ENCODE measurements at regions not wholly inside any gene's neighbourhood (a gene's known extent, or its start where the extent isn't known, plus 50 kb on each side); places are given as distances from the start of the nearest gene placed in this dataset.
"Not testable (repeated sequence)": the region's sequence is repeated elsewhere in the genome, so short reads cannot be mapped to it uniquely, and the experiment has no call there.

DNA sequence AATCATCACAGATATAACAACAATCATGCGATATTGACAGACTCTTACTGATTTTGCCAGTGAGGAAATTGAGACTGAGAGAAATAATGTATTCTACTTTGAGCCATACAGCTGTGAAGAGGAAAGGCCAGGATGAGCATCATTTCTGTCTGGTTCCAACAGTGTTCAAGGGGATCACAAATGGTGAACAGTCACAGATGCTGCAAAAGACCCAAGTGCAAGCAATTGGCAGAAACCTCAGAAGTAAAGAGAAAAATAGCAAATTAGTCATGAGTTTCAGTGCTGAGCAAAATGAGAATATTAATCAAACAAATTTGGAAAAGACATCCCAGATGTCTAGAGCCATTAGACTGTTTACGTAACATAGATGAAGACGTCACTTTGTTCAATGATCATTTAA lies 114.1 kb downstream of the RAB38 start:
- Histone ChIP-seq H3K9me3 (ENCODE audit: control insufficient read depth in 2 of 3, low read length in 3 of 3) (no peaks in the 10 kb centered on the region), H3K4me1 (ENCODE audit: control insufficient read depth in 2 of 2, insufficient read depth in 2 of 2, low read length in 2 of 2) (no peaks in the 10 kb centered on the region), H3K36me3 (ENCODE audit: control insufficient read depth in 2 of 3, insufficient read depth in 3 of 3, low read length in 3 of 3) (no peaks in the 10 kb centered on the region), H3K4me3 (ENCODE audit: low read length) (no peak overlapping the region), H3K27ac (ENCODE audit: low read depth, low read length) (no peak overlapping the region), H3K27me3 (ENCODE audit: control insufficient read depth in 2 of 2, insufficient read depth in 2 of 2, low read length in 2 of 2) (no peaks in the 10 kb centered on the region)
- H3K4me1 Mint-ChIP-seq: no peaks in the 10 kb centered on the region
- H3K27me3 Mint-ChIP-seq: peaks cover 6 to 16% (median 10%) of the 10 kb centered on the region in 5 donors
- H3K4me3 Mint-ChIP-seq: no peak overlapping the region
- no peak for ATAC-seq
- H3K36me3 Mint-ChIP-seq: no peaks in the 10 kb centered on the region
- CTCF ChIA-PET: no interaction called here
- no peak for DNase-seq
- H3K9me3 Mint-ChIP-seq: peaks cover 0 to 1% (median 0%) of the 10 kb centered on the region in 11 donors
- POLR2A ChIA-PET: no interaction called here
- no peak overlapping the region for H3K27ac Mint-ChIP-seq
- intact Hi-C loops (cut with micrococcal nuclease): no loop called here

DNA sequence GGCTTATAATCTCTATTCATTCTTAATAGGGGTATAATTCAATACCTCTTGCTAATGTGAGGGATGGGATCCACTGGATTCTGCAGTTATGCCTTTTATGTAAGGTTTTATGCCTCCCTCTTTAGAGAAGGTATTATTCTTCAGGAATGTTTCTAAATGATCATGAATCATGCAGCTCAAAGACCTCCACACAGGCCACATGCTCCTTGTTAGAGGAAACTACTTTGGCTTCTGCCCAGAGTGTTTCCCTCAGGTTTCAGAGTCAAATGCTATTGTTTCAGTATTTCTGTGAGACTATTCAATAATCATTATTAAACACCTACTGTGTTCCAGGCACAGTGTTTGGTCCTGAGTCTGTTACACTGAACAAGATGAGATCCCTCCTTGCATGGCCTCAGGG lies 115.9 kb downstream of the RAB38 start:
- CTCF ChIA-PET: no interaction called here
- no peak for ATAC-seq

DNA sequence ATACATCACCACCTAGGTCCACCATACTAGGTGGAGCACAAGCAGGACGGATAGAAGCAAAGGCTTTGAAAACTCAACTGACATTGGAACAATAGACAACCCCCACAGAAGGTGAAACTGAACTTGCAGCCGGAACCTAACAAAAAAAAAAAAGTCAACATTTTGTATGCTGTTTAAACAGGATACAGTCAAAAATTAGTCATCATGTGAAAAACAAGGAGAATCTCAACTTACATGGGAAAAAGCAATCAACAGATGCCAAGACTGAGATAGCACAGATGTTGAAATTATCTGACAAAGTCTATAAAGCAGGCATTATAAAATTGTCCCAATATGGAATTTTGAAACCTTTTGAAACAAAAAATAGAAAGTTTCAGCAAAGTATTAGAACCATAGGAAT lies 123.8 kb downstream of the RAB38 start:
- H3K4me3 ChIP-seq (ENCODE audit: low read length): no peak overlapping the region
- Mint-ChIP-seq H3K27ac (no peak overlapping the region), H3K9me3 (no peaks in the 10 kb centered on the region), H3K4me1 (no peaks in the 10 kb centered on the region), H3K4me3 (no peak overlapping the region), H3K27me3 (peaks cover 0 to 6% (median 0%) of the 10 kb centered on the region in 5 donors), H3K36me3 (no peaks in the 10 kb centered on the region)
- no peaks in the 10 kb centered on the region for H3K4me1 ChIP-seq (ENCODE audit: control insufficient read depth in 2 of 2, insufficient read depth in 2 of 2, low read length in 2 of 2)
- H3K9me3 ChIP-seq (ENCODE audit: control insufficient read depth in 2 of 3, low read length in 3 of 3): no peaks in the 10 kb centered on the region
- DNase-seq (no peak), ATAC-seq (no peak)
- no peaks in the 10 kb centered on the region for H3K27me3 ChIP-seq (ENCODE audit: control insufficient read depth in 2 of 2, insufficient read depth in 2 of 2, low read length in 2 of 2)
- intact Hi-C loops (cut with micrococcal nuclease): no loop called here
- no peak overlapping the region for H3K27ac ChIP-seq (ENCODE audit: low read depth, low read length)
- no peaks in the 10 kb centered on the region for H3K36me3 ChIP-seq (ENCODE audit: control insufficient read depth in 2 of 3, insufficient read depth in 3 of 3, low read length in 3 of 3)
- ChIA-PET CTCF (no interaction called here), POLR2A (interaction anchor here (0.6 kb wide), 1 partner anchor 1121 kb away, joined by 6 read pairs; no protein-coding TSS in a partner anchor)

More for the DNA sequence above, 115.9 kb downstream of the RAB38 start:
- no peaks in the 10 kb centered on the region for H3K36me3 ChIP-seq (ENCODE audit: control insufficient read depth in 2 of 3, insufficient read depth in 3 of 3, low read length in 3 of 3)
- DNase-seq: no peak
- no peak overlapping the region for H3K4me3 Mint-ChIP-seq
- intact Hi-C loops (cut with micrococcal nuclease): no loop called here
- no peaks in the 10 kb centered on the region for H3K36me3 Mint-ChIP-seq
- no peaks in the 10 kb centered on the region for H3K4me1 ChIP-seq (ENCODE audit: control insufficient read depth in 2 of 2, insufficient read depth in 2 of 2, low read length in 2 of 2)
- no peak overlapping the region for H3K27ac ChIP-seq (ENCODE audit: low read depth, low read length)
- no peaks in the 10 kb centered on the region for H3K9me3 ChIP-seq (ENCODE audit: control insufficient read depth in 2 of 3, low read length in 3 of 3)
- no peak overlapping the region for H3K4me3 ChIP-seq (ENCODE audit: low read length)
- no peaks in the 10 kb centered on the region for H3K27me3 ChIP-seq (ENCODE audit: control insufficient read depth in 2 of 2, insufficient read depth in 2 of 2, low read length in 2 of 2)
- peaks cover 0 to 1% (median 0%) of the 10 kb centered on the region in 11 donors for H3K9me3 Mint-ChIP-seq
- POLR2A ChIA-PET: no interaction called here
- no peaks in the 10 kb centered on the region for H3K4me1 Mint-ChIP-seq
- H3K27me3 Mint-ChIP-seq: peaks cover 6 to 16% (median 6%) of the 10 kb centered on the region in 5 donors
- H3K27ac Mint-ChIP-seq: no peak overlapping the region

DNA sequence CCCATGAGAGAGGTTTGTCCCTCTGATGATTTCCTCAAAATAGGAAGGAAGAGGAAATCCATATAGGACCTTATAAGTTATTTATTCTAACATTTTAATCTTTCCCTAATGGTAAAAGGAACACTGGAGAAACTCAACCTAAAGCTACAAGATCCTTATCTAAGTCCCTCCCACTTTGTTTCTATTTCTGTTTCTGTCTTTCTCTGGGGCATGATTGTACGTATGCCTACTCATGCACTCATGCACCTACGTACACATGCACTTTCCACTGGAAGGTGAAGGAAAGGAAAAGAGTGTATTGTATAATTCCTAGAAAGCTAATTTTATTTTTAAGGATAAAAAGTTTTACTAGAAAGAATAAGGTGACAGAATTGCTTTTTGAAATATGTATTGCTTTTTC lies 125.0 kb downstream of the RAB38 start:
- H3K4me3 ChIP-seq (ENCODE audit: low read length): no peak overlapping the region
- no peaks in the 10 kb centered on the region for H3K36me3 ChIP-seq (ENCODE audit: control insufficient read depth in 2 of 3, insufficient read depth in 3 of 3, low read length in 3 of 3)
- DNase-seq (no peak), ATAC-seq (no peak)
- H3K4me1 ChIP-seq (ENCODE audit: control insufficient read depth in 2 of 2, insufficient read depth in 2 of 2, low read length in 2 of 2): no peaks in the 10 kb centered on the region
- intact Hi-C loops (cut with micrococcal nuclease): no loop called here
- Mint-ChIP-seq H3K9me3 (no peaks in the 10 kb centered on the region), H3K27ac (no peak overlapping the region), H3K27me3 (peaks cover 0 to 6% (median 0%) of the 10 kb centered on the region in 5 donors), H3K4me1 (no peaks in the 10 kb centered on the region), H3K4me3 (no peak overlapping the region), H3K36me3 (no peaks in the 10 kb centered on the region)
- H3K27me3 ChIP-seq (ENCODE audit: control insufficient read depth in 2 of 2, insufficient read depth in 2 of 2, low read length in 2 of 2): no peaks in the 10 kb centered on the region
- no peaks in the 10 kb centered on the region for H3K9me3 ChIP-seq (ENCODE audit: control insufficient read depth in 2 of 3, low read length in 3 of 3)
- ChIA-PET CTCF (no interaction called here), POLR2A (interaction anchor here (0.6 kb wide), 1 partner anchor 45 kb away, joined by 3 read pairs; no protein-coding TSS in a partner anchor)
- no peak overlapping the region for H3K27ac ChIP-seq (ENCODE audit: low read depth, low read length)

- intact Hi-C loops (cut with micrococcal nuclease); H3K27ac ChIP-seq (ENCODE audit: low read depth, low read length); H3K4me1 Mint-ChIP-seq; DNase-seq; H3K9me3 Mint-ChIP-seq; H3K4me3 Mint-ChIP-seq; H3K36me3 Mint-ChIP-seq; H3K36me3 ChIP-seq (ENCODE audit: control insufficient read depth in 2 of 3, insufficient read depth in 3 of 3, low read length in 3 of 3); H3K9me3 ChIP-seq (ENCODE audit: control insufficient read depth in 2 of 3, low read length in 3 of 3); H3K4me3 ChIP-seq (ENCODE audit: low read length); H3K27ac Mint-ChIP-seq; ATAC-seq; H3K27me3 ChIP-seq (ENCODE audit: control insufficient read depth in 2 of 2, insufficient read depth in 2 of 2, low read length in 2 of 2); POLR2A ChIA-PET; CTCF ChIA-PET; H3K4me1 ChIP-seq (ENCODE audit: control insufficient read depth in 2 of 2, insufficient read depth in 2 of 2, low read length in 2 of 2): not testable (repeated sequence)
- peaks cover 3 to 35% (median 17%) of the 10 kb centered on the region in 5 donors for H3K27me3 Mint-ChIP-seq
Observed at GRCh38 chr11:88045288-88045687, 130.0 kb downstream of the RAB38 start.

DNA sequence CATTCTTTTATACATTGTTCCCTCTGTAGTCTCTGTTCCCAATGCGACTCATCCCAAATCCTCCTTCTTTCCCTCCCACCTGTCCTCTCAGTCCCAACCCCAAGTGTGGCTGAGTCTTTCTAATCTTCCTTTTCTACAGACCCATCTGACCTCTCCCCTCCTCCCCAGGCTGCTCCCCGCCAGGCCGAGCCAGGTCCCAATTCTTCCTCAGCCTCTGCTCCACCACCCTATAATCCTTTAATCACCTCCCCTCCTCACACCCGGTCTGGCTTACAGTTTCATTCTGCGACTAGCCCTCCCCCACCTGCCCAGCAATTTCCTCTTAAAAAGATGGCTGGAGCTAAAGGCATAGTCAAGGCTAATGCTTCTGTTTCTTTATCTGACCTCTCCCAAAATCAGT lies 130.6 kb downstream of the RAB38 start:
- ATAC-seq; H3K27ac ChIP-seq (ENCODE audit: low read depth, low read length); CTCF ChIA-PET; DNase-seq; H3K27me3 ChIP-seq (ENCODE audit: control insufficient read depth in 2 of 2, insufficient read depth in 2 of 2, low read length in 2 of 2); H3K36me3 Mint-ChIP-seq; H3K9me3 ChIP-seq (ENCODE audit: control insufficient read depth in 2 of 3, low read length in 3 of 3); H3K4me1 Mint-ChIP-seq; H3K9me3 Mint-ChIP-seq; H3K27ac Mint-ChIP-seq; POLR2A ChIA-PET; H3K4me3 Mint-ChIP-seq; intact Hi-C loops (cut with micrococcal nuclease); H3K4me1 ChIP-seq (ENCODE audit: control insufficient read depth in 2 of 2, insufficient read depth in 2 of 2, low read length in 2 of 2); H3K4me3 ChIP-seq (ENCODE audit: low read length); H3K36me3 ChIP-seq (ENCODE audit: control insufficient read depth in 2 of 3, insufficient read depth in 3 of 3, low read length in 3 of 3): not testable (repeated sequence)
- H3K27me3 Mint-ChIP-seq: peaks cover 3 to 35% (median 21%) of the 10 kb centered on the region in 5 donors

DNA sequence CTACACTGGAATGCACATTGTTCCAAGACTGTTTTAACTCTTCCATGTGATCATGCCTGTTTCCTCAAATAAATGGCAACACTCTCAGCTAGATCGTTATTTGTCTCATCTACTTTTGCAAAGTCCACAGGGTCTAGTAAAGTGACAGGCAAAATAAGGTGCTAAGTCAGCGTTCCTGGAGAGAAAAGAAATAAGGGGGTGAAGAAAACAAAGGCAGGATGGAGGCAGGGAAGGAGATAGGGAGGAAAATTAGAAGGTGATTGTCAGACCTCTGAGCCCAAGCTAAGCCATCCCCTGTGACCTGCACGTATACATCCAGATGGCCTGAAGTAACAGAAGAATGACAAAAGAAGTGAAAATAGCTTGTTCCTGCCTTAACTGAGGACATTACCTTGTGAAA lies 132.1 kb downstream of the RAB38 start:
- POLR2A ChIA-PET: no interaction called here
- DNase-seq: no peak

More for the DNA sequence above, 132.1 kb downstream of the RAB38 start:
- H3K4me1 ChIP-seq (ENCODE audit: control insufficient read depth in 2 of 2, insufficient read depth in 2 of 2, low read length in 2 of 2): no peaks in the 10 kb centered on the region
- CTCF ChIA-PET: no interaction called here
- no peak overlapping the region for H3K27ac ChIP-seq (ENCODE audit: low read depth, low read length)
- Mint-ChIP-seq H3K36me3 (no peaks in the 10 kb centered on the region), H3K27ac (no peak overlapping the region), H3K4me3 (no peak overlapping the region), H3K27me3 (peaks cover 5 to 35% (median 28%) of the 10 kb centered on the region in 5 donors), H3K4me1 (no peaks in the 10 kb centered on the region), H3K9me3 (peaks cover 0 to 2% (median 0%) of the 10 kb centered on the region in 11 donors)
- no peak for ATAC-seq
- no peaks in the 10 kb centered on the region for H3K27me3 ChIP-seq (ENCODE audit: control insufficient read depth in 2 of 2, insufficient read depth in 2 of 2, low read length in 2 of 2)
- H3K4me3 ChIP-seq (ENCODE audit: low read length): no peak overlapping the region
- intact Hi-C loops (cut with micrococcal nuclease): no loop called here
- H3K9me3 ChIP-seq (ENCODE audit: control insufficient read depth in 2 of 3, low read length in 3 of 3): no peaks in the 10 kb centered on the region
- H3K36me3 ChIP-seq (ENCODE audit: control insufficient read depth in 2 of 3, insufficient read depth in 3 of 3, low read length in 3 of 3): no peaks in the 10 kb centered on the region
